ENCODE measurements at regions not wholly inside any gene's neighbourhood (a gene's known extent, or its start where the extent isn't known, plus 50 kb on each side); places are given as distances from the start of the nearest gene placed in this dataset.
"Not testable (repeated sequence)": the region's sequence is repeated elsewhere in the genome, so short reads cannot be mapped to it uniquely, and the experiment has no call there.

DNA sequence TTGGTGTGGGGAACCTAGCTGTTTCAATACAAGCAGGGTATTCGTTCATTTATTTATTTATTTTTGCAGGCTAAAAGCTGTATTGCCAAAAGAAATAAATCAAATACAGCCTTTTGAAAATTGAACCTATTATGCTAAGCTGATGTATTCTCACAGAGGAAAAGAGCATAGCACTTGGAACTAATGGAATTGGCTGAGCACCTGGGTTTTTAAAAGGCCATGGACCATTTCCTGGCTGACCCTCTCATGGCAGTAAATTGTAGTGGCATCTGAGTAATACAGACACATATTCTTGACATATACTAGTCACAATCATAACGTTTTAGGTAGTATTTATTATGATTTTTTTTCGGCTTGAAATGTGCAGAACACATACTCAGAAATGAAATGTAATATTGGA lies 71.8 kb upstream of the ALG13 start:
- H3K4me3 ChIP-seq: no peak overlapping the region
- intact Hi-C loops (cut with DNase I): no loop called here
- 68 to 76% methylated on average over 3 of the region's 3 CpGs for WGBS, 2 donors
- no peak for TF ChIP-seq CTCF (IDR thresholded peaks at IDR 0.05)
- H3K9me3 ChIP-seq: no peaks in the 10 kb centered on the region
- no peaks in the 10 kb centered on the region for H3K36me3 ChIP-seq
- no peaks in the 10 kb centered on the region for H3K4me1 ChIP-seq
- DNase-seq (no peak), ATAC-seq (no peak)
- H3K27ac ChIP-seq: no peak overlapping the region
- H3K27me3 ChIP-seq: peaks cover 0 to 62% (median 0%) of the 10 kb centered on the region in 7 donors

DNA sequence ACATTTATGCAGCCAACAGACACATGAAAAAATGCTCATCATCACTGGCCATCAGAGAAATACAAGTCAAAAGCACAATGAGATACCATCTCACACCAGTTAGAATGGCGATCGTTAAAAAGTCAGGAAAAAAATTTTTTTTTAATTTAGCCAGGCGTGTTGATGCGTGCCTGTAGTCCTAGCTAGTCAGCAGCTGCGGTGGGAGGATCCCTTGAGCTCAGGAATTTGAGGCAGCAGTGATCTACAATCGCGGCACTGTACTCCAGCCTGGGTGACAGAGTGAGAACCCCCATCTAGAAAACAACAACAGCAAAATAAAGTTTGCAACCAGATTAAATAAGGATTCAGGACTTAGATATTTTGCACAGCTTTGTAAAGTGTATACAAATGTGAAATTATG lies 65.7 kb upstream of the ALG13 start:
- H3K4me1 ChIP-seq: no peaks in the 10 kb centered on the region
- H3K9me3 ChIP-seq: no peaks in the 10 kb centered on the region
- H3K27ac ChIP-seq: no peak overlapping the region
- ATAC-seq (no peak), DNase-seq (no peak)
- H3K27me3 ChIP-seq: peaks cover 0 to 35% (median 0%) of the 10 kb centered on the region in 7 donors
- WGBS, 2 donors: 75 to 84% methylated on average over 7 of the region's 7 CpGs
- intact Hi-C loops (cut with DNase I): no loop called here
- no peak for TF ChIP-seq CTCF (IDR thresholded peaks at IDR 0.05)
- no peaks in the 10 kb centered on the region for H3K36me3 ChIP-seq
- no peak overlapping the region for H3K4me3 ChIP-seq

- ATAC-seq (no peak), DNase-seq (no peak)
- TF ChIP-seq CTCF (IDR thresholded peaks at IDR 0.05): no peak
- H3K27me3 ChIP-seq: peaks cover 0 to 24% (median 0%) of the 10 kb centered on the region in 7 donors
- H3K9me3 ChIP-seq: no peaks in the 10 kb centered on the region
- no peak overlapping the region for H3K4me3 ChIP-seq
- H3K36me3 ChIP-seq: no peaks in the 10 kb centered on the region
- intact Hi-C loops (cut with DNase I): no loop called here
- no peaks in the 10 kb centered on the region for H3K4me1 ChIP-seq
- H3K27ac ChIP-seq: no peak overlapping the region
Measured at GRCh38 chrX:111616786-111617185, 64.2 kb upstream of the ALG13 start.

- H3K27ac ChIP-seq; ATAC-seq; intact Hi-C loops (cut with DNase I); H3K4me1 ChIP-seq; H3K4me3 ChIP-seq; H3K36me3 ChIP-seq; H3K9me3 ChIP-seq: not testable (repeated sequence)
- 32 to 80% methylated on average over 9 to 11 of the region's 11 CpGs for WGBS, 2 donors
- peak in 1 of 2 donors; percentile 4 for DNase-seq
- H3K27me3 ChIP-seq: peaks cover 0 to 11% (median 0%) of the 10 kb centered on the region in 7 donors
Measured at GRCh38 chrX:111620084-111620483, 60.9 kb upstream of the ALG13 start.

- no peaks in the 10 kb centered on the region for H3K9me3 ChIP-seq
- H3K27me3 ChIP-seq: peaks cover 0 to 7% (median 0%) of the 10 kb centered on the region in 7 donors
- no peak overlapping the region for H3K27ac ChIP-seq
- H3K36me3 ChIP-seq: no peaks in the 10 kb centered on the region
- DNase-seq: no peak
- intact Hi-C loops (cut with DNase I): no loop called here
- TF ChIP-seq CTCF (IDR thresholded peaks at IDR 0.05): no peak
- no peaks in the 10 kb centered on the region for H3K4me1 ChIP-seq
- 97% methylated on average over 20 to 24 of the region's 24 CpGs for WGBS, 2 donors
- ATAC-seq: no peak
- H3K4me3 ChIP-seq: no peak overlapping the region
Measured at GRCh38 chrX:111624169-111624568, 56.8 kb upstream of the ALG13 start.

DNA sequence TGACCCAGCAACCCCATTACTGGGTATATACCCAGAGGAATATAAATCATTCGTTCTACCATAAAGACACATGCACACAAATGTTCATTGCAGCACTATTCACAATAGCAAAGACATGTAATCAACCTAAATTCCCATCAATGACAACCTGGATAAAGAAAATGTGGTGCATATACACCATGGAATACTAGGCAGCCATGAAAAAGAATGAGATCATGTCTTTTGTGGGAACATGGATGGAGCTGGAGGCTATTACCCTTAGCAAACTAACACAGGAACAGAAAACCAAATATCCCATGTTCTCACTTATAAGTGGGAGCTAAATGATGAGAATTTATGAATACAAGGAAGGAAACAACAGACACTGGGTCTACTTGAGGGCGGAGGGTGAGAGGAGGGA lies 53.7 kb upstream of the ALG13 start:
- H3K4me3 ChIP-seq; ATAC-seq; H3K36me3 ChIP-seq; H3K4me1 ChIP-seq; H3K9me3 ChIP-seq; intact Hi-C loops (cut with DNase I); H3K27me3 ChIP-seq; DNase-seq; H3K27ac ChIP-seq: not testable (repeated sequence)
- WGBS, 2 donors: 96 to 100% methylated on average over 2 of the region's 2 CpGs
